LoVo (cell line): ENCODE measurements at regions not wholly inside any gene's neighbourhood (a gene's known extent, or its start where the extent isn't known, plus 50 kb on each side); places are given as distances from the start of the nearest gene placed in this dataset.
"Not testable (repeated sequence)": the region's sequence is repeated elsewhere in the genome, so short reads cannot be mapped to it uniquely, and the experiment has no call there.

Experiments
- DNase-seq: peaks from one replicate; pipeline ENCODE4 v3.0.0-alpha.2; 2016; ENCODE audit warnings: low spot score

GRCh38 chr17:83203472-83204221 is 124.2 kb downstream of the METRNL start:
- DNase-seq, result no peak

GRCh38 chr17:83204230-83204725 is 124.9 kb downstream of the METRNL start:
- no peak for DNase-seq

GRCh38 chr17:83204736-83205386 is 125.5 kb downstream of the METRNL start:
- DNase-seq, result not testable (repeated sequence)

- not testable (repeated sequence) for DNase-seq
These were observed 126.1 kb downstream of the METRNL start for GRCh38 chr17:83205387-83206035.

GRCh38 chr17:83206036-83206394 is 126.6 kb downstream of the METRNL start:
- not testable (repeated sequence) for DNase-seq

- DNase-seq, result not testable (repeated sequence)
These were observed 127.6 kb downstream of the METRNL start for GRCh38 chr17:83206819-83207588.

- not testable (repeated sequence) for DNase-seq
These were observed 167.6 kb downstream of the METRNL start for GRCh38 chr17:83247001-83247400.
